Posterior vena cava (tissue), 2 donors: ENCODE measurements at regions not wholly inside any gene's neighbourhood (a gene's known extent, or its start where the extent isn't known, plus 50 kb on each side); places are given as distances from the start of the nearest gene placed in this dataset.
"Not testable (repeated sequence)": the region's sequence is repeated elsewhere in the genome, so short reads cannot be mapped to it uniquely, and the experiment has no call there.

Experiments
- DNase-seq: peaks from one replicate; pipeline ENCODE4 v3.0.0-alpha.2; 2020; ENCODE audit warnings: low spot score
- intact Hi-C, 2 donors: fragments of 100-400 bp; cut with DNase I; formaldehyde crosslinking; loops; one replicate each; pipeline versions ENCODE4 v1.14.1 to v1.14.2; 2022 to 2023
- donor health status: DM: yes; HTN: yes; CAD: no.
- donor health status: DM: yes; HTN: yes; CAD: no.

DNA sequence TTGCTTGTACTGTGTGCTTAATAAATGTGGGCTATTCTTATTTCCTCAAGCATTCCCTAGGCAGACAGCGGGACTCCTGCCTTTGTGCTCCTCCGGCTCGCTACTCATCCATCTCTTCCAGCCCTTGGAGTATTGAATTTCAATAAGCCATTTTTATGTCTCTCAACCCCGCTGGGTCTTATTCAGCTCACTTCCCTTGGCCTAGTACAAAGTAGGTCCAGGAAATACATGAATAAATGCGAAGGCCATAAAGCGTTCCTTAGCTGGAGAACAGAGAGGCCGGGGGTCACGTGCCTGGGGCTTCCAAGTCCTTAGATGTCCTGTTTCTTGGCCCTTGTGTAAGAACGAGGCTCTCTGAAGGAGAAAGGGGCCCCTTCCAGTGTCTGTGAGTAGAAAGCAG lies 236.7 kb upstream of the ASIC2 start:
- intact Hi-C loops, result loop anchor here (10.0 kb wide), 2 partner anchors 115 to 145 kb away; no protein-coding TSS in a partner anchor
- no peak for DNase-seq

DNA sequence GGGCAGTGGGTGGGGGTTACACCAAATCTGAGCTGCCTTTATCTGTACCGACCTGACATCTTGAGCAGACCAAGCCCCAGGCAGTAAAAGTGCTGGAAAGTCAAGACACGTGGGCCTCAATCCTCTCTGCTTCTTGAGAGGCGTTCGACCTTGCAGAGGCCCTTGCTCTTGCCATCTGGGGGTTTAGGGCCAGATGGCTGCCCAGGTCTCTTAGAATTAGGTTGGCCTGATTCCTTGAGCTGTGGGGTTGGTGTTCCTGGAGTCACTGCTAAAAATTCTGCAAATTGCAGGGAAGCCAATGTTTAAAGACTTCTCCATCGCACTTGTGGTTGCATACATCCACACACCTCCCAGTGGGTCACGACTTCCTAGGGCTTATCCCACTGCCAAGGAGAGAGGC lies 238.2 kb upstream of the ASIC2 start:
- intact Hi-C loops, result no loop called here
- DNase-seq, result no peak

DNA sequence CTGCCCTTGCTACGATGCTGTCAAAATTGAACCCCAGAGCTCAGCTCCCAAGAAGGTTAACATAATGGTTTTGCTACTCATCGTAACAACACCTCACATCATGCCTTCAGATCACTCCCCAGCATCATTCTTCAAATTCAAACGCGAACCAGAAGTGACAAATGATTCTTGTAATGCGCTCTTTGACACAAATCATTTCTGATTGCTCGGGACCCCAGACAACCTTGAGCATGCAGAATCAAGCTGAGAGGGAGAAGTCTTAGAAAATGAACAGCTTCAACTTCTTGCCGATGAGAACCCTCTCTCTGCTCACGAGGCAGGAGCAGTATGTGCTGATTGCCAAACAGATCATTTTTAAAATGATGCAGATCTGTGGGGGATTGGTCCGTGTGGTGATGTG lies 241.0 kb upstream of the ASIC2 start:
- intact Hi-C loops, result no loop called here
- DNase-seq, result no peak

DNA sequence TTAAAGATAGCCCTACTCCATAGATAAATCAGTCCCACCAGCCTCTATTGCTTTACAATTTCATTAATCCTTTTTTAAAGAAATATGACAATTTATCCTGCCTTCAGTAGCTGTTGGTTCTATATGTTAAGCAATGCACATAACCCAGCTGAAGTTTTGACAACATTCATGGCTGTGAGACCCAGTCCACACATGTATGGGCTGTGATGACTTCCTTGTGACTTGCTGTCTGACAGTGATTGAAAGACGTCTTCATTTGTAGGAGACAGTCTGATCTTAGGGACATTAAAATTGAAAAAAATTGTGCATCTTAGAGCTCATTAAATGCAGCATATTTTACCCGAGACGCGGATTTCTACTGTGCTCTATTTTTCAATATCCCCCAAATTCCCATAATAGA lies 252.0 kb upstream of the ASIC2 start:
- intact Hi-C loops, result no loop called here
- no peak for DNase-seq

DNA sequence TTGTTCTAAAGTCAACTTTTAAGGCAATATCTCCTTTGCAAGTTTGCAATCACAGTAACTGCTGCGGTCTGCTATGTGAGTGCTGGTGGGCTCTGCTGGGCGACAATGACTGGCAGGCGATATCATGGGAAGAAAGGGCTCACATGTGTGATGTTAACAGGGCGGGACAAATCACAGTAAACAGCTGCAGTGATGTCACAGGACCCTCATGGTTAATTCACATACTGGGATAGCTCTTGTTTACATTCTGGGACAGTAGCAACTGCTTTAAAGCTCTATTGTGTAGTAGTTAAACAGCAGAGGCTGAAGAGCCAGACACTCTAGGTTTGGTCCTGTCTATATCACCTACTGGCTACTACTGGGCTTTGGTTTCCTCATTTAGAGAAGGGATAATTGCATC lies 257.2 kb upstream of the ASIC2 start:
- no peak for DNase-seq
- intact Hi-C loops, result no loop called here

- no peak for DNase-seq
- intact Hi-C loops, result no loop called here
These were observed 258.0 kb upstream of the ASIC2 start for GRCh38 chr17:33551075-33551474.

DNA sequence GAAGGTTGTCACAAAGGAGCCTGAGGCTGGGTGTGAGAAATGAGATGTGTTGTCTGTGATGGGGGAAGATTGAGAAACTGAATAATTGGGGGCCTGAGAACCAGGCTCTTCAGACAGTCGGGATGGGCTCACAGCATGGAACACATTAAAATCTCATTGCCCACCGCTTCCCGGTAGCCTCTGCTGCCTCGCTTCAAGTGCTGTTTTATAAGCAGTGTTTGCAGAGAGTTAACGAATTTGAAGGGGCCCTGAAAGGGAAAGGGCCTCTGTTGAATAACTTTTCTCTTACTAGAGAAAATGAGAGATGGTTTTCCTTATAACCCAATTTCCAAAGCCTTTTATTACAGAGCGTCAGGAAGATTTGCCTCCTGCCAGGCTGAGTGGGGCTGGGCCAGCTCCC lies 258.8 kb upstream of the ASIC2 start:
- intact Hi-C loops, result no loop called here
- DNase-seq, result no peak

DNA sequence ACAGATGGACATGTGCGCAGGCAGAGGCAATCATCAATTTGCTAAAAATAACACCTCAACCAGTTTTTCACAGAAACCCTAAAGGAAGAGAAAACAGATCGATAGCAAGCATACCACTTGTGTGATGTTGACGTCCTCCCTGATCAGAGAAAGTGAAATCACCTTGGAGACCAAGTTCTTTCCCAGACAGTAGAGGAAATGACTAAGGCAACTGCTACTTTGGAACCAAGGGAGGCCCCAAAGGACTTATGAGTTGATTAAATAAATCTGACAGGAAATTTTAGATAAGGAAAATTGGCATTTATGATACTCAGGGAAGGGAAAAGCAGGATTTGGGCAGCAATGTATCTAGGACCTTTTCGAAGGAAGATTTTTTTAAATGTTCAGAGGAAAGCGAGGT lies 267.1 kb upstream of the ASIC2 start:
- intact Hi-C loops, result no loop called here
- no peak for DNase-seq

DNA sequence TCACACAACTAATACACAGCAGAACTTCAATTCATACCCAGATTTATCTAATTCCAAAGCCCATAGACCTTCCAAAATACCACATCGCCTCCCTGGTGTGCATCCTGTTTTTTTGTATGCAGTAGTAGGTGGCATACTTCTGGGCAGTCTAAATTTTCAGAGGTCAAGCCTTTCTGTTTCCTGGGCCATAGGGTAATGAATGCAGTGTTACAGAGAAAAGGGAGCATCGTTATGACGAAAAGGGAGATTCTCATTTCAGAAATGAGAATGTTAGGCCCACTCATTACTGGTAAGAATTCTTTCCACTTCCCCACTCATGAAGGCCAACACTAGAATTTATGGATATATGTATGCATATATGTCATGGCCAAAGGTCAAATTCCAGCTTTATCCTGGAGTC lies 267.8 kb upstream of the ASIC2 start:
- intact Hi-C loops, result no loop called here
- DNase-seq, result no peak

DNA sequence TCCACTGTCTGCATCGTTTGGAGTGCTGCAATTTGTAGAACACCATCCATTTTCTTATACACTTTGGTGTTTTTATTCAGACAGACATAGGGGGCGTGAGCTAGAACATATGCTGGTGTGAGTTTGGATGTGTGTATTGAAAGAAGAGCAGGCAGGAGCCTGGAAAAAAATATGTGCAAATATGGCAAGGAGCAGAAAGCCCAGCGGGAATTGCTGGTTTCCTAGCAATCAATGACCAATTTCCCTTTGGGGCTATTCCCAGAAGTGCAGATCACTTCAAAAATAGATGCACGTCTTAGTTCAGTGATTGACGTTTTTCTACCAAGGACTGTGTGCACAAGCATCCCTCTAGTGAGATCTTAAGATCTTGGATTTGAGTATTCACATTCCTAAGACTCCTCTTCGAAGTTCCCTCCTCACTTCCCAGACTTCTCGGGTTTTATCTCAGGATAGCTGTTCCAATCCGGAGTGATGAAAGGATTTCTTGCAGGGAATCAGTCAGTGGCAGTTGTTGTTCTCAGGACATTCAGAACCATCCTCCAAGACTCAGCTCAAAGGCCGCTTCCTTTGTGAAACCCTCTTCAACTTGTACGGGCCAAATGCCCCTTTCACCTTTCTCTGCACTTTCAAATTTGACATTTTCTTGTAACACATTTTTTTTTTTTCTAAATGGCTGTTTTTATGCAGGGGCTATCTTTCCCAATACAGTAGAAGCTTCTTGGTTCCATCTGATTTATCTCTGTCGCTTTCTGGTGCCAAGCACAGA lies 268.7 kb upstream of the ASIC2 start:
- no peak for DNase-seq
- intact Hi-C loops, result no loop called here

DNA sequence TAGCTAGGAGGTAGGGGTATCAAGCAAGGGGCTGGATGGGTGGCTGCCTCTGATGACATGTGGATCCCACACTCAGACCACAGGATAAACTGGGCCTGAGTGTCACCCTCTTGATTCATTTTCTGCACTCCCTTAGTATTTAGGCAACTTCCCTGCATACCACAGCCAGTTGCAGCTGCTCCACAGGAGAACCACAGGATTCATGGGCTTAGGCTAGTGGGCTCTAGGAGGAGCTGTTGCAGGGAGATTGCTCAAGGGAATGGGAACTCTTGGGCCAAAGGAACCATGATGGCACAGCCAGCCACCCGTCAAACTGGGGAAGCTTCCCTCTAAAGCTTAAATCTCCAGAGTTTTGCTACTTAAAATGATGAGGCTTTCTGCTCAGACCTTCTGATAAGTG lies 269.7 kb upstream of the ASIC2 start:
- intact Hi-C loops, result no loop called here
- no peak for DNase-seq

DNA sequence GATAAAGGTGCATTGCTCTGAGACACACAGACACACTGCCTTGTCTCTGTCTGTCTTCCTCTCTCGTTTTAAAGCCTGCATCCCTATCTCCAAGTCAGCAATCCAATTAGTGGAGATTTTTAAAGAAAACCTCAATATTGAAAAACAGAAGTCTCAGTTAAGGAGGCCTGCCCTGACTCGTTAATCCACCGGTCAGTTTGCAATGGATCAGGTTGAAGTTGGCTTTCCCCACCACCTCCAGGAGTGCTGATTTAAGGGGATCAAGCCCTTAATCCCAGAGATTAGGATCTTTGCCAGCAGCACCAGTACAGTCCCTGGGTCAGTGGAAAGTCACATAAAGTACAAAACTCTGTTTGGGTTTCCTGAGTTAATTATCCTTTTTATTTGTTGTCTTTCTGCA lies 271.1 kb upstream of the ASIC2 start:
- no peak for DNase-seq

GRCh38 chr17:33567223-33567622 lies 274.1 kb upstream of the ASIC2 start:
- DNase-seq, result no peak
- intact Hi-C loops, result no loop called here

More for the DNA sequence above, 271.1 kb upstream of the ASIC2 start:
- intact Hi-C loops, result no loop called here

- intact Hi-C loops, result no loop called here
These were observed 279.5 kb upstream of the ASIC2 start for GRCh38 chr17:33572615-33573014.

GRCh38 chr17:33574942-33575445 lies 281.9 kb upstream of the ASIC2 start:
- intact Hi-C loops, result no loop called here

More at GRCh38 chr17:33572615-33573014, 279.5 kb upstream of the ASIC2 start:
- no peak for DNase-seq

GRCh38 chr17:33579740-33580139 lies 286.6 kb upstream of the ASIC2 start:
- DNase-seq, intact Hi-C loops: not testable (repeated sequence)

More at GRCh38 chr17:33574942-33575445, 281.9 kb upstream of the ASIC2 start:
- no peak for DNase-seq

DNA sequence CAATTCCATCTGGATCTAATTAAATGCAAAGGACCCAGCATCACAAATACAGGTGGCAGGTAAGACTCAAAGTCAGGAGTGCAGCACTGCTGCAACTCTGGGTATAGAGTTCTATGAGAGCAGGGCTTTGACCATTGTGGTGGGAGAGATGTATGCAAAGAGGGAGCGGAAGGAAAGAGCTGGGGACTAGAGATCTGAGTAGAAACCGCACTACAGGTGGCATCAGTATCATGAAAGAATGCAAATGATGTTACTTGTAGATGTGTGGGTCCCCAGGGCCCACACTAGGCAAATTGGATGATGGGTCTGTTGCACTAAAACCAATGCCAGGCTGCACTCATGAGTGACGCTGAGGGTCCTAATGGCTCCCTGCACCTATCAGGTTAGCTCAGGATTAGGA lies 287.1 kb upstream of the ASIC2 start:
- intact Hi-C loops, result no loop called here
- no peak for DNase-seq

GRCh38 chr17:33582661-33583060 lies 289.6 kb upstream of the ASIC2 start:
- intact Hi-C loops, result no loop called here
- no peak for DNase-seq

DNA sequence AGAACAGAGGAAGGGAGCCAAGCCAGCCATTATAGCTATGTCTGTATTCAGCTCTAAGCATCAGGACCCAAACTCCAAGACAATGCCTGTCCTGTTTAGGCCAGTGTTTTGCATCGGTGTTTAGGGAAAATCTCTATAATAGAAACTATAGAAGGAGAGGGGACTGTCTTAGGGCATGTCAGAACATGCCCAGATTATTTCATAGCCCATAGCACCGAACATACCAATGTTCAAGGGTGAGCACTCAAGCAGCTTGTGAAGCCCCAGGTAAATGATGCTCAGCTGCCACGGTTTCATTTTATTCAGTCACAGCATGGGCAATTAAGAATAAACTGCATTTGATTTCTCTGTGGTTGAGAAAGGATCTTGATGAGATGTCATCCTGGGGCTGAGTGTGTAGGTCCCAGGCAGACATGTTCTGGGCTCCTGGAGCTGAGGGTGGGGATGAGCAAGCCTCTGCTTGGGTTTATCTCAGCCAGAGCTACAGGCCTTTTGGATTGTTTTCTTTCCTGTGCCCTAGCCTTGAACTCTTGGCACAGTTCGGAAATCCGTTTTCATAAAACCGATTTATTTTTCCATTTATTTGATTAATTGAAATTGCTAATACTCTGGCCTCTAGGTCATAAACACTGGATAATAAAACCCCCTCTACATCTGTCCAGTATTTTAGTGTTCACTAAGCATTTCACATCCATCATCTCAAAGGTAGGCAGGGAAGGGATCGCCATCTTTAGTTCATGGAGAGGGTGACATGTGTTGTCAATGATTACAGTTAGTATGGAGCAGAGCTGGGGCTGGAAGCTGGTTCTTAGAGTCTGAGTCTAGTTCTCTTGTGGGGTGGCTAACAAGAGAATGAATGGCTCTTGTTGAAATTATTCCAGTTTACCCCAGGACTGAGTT lies 290.7 kb upstream of the ASIC2 start:
- DNase-seq, result no peak
- intact Hi-C loops, result no loop called here

DNA sequence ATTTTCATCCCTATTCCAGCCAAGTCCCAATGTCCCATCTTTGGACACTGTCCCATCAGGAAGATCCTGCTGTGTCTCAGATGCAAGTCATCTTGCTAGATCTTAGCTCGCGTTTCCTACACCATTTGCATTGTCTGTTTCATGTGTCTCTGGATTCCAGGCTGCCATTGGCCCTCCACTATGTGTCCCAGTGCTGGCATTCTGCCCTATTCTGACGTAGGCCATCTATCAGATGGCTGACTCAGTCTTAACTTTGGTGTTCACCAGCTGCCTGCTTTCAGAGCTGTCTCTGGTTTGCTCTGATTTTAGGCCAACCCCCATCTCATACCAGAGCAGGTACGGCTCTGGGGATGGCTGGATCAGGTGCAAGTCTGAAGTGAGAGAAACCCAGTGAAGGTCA lies 300.9 kb upstream of the ASIC2 start:
- intact Hi-C loops, result no loop called here
- DNase-seq, result no peak
